NCI-H748 (cell line): ENCODE measurements at regions not wholly inside any gene's neighbourhood (a gene's known extent, or its start where the extent isn't known, plus 50 kb on each side); places are given as distances from the start of the nearest gene placed in this dataset.

Source experiments
- DNase-seq: peaks from one replicate; lab custom pipeline; 2025; ENCODE audit not compliant: unreplicated experiment; lab: John Stamatoyannopoulos, UW

- DNase-seq, result no peak
Observed at GRCh38 chr16:59920054-59920453, 1185.9 kb upstream of the GOT2 start.

- no peak for DNase-seq
Observed at GRCh38 chr16:59913666-59914065, 1179.5 kb upstream of the GOT2 start.

DNA sequence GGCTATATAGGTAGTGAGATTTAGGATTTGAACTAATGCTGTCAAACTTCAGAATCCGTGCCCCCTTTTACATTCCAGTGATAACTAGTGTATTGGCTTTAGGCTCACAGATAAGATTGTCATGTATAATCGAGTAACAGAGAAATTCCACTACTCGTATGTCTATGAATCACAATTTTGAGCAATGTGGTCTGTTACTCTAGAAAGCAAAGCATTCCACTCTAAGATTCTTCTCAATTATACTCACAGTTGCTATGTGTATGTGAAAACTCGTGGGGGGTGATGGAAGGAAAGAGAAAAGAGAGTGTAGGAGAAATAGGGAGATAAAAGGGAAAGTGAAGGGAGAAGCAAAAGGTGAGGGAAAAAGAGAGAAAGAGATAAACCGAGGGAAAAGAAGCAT lies 1175.1 kb upstream of the GOT2 start:
- no peak for DNase-seq

DNA sequence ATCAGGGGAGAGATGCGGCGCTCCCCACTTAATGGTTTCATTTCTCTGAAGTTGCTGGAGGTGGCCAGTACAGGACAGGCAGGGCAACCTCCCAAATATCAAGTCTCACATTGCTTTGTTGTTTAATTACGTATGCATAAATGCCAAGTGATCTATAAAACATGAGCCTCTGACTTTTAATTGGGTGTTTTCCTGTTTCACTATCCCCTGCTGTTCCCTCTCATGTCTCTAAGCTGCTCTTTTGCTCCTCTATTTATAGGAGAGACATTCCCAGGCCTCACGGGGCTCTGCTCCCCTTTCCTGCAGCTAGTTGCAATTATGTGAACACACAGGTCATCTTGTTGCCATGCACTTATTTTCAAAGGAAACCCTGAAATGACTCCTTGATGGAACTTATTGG lies 1173.5 kb upstream of the GOT2 start:
- DNase-seq, result no peak

GRCh38 chr16:59905606-59906005 lies 1171.5 kb upstream of the GOT2 start:
- no peak for DNase-seq

- no peak for DNase-seq
Observed at GRCh38 chr16:59905131-59905530, 1171.0 kb upstream of the GOT2 start.

DNA sequence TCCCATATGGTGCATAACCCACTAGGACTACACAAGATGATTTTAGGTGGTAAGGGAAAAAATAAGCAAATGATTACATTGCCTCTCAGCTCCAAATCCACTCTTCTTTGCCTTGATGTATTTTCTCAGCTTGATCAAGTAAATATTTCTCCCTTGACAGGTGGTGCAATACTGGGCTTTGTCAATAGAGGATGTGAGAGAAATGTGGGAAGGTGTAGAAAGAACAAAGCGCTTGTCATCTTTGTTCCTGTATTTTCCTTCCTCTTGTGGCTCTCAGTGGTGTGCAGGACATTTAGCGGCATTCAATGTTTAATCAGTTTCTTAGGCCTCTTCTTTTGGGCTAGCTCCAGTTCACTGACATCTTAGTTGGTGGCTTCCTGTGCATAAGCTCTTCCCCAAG lies 1165.8 kb upstream of the GOT2 start:
- peak; percentile 9 for DNase-seq

DNA sequence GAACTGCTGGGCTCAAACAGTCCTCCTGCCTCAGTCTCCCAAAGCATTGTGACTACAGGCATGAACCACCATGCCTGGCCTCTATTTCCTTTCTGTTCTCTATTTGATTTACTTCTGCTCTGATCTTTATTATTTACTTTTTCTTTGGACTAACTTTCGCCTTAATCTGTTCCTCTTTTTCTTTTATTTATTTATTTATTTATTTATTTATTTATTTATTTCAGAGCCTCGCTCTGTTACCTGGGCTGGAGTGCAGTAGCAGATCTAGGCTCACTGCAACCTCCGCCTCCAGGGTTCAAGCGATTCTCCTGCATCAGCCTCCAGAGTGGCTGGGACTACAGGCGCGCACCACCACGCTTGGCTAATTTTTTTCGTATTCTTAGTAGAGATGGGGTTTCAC lies 1158.3 kb upstream of the GOT2 start:
- no peak for DNase-seq

- DNase-seq, result no peak
Observed at GRCh38 chr16:59887856-59888255, 1153.7 kb upstream of the GOT2 start.

DNA sequence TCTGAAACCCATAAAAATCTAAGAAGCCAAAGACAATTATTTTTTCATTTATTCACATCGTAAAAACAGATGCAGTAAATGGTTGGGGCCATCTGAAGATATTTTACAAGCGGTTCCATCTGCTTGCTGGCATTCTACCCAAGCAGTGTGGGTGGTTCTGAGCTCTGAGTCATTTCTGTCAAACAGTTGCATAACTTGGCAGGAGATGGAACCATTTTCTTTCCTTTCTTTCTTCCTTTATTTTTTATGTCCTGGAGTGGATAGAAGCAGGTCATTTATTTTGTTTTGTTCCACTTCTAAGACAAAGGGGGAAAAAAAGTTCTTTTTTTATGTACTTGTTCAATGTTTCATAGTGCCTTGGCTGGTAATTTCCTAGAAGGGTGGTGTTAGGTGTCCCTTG lies 1151.9 kb upstream of the GOT2 start:
- no peak for DNase-seq

- DNase-seq, result no peak
Observed at GRCh38 chr16:59881376-59881775, 1147.3 kb upstream of the GOT2 start.

- no peak for DNase-seq
Observed at GRCh38 chr16:59880611-59881010, 1146.5 kb upstream of the GOT2 start.

GRCh38 chr16:59878999-59879398 lies 1144.9 kb upstream of the GOT2 start:
- DNase-seq, result no peak

DNA sequence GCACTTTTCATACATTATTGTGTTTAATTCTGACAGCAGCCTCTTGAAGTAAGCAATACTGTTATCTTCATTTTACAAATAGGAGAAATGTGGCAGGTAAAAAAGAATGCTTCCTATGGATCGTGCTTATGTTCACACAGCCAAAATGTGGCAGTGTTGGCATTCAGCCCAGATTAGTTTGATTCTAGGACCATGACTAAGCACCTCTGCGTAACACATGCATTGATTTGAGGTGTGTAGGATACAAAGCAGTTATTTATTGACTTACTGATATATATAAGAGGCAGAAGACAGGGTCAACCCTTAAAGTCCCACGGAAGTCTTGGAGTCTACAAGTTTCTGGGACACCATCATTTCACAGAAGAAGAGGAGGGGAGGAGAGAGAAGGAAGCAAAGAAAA lies 1144.4 kb upstream of the GOT2 start:
- peak; percentile 52 for DNase-seq

GRCh38 chr16:59864981-59865666 lies 1131.0 kb upstream of the GOT2 start:
- no peak for DNase-seq

- no peak for DNase-seq
Observed at GRCh38 chr16:59859676-59860402, 1125.7 kb upstream of the GOT2 start.

DNA sequence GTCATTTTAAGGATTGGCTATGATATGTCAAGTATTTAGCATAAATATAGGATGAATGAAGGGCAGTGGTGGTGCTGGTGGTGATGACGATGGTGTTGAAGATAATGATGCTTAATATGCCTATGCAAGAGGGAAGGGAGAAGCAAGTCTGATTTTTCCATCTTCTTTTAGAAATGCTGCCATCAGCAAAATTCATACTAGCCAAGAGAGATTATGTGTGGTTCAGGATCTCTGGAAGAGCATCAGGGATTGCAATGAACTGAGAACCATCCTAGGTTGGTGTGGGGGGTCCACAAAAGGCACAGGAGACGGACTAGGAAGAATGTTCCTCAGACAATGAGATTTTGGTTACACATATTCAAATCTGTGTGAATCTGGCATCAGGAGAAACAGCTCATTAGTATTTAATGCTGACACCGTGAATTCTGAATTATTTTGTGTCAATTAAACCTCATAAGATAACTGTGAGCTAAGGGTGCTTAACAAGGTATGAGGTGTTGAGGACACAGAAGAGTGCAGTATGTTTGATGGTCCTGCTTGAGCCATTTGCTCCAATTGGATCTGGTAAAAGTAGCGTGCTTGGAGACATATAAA lies 1120.8 kb upstream of the GOT2 start:
- no peak for DNase-seq

GRCh38 chr16:59849716-59850115 lies 1115.6 kb upstream of the GOT2 start:
- no peak for DNase-seq

- DNase-seq, result no peak
Observed at GRCh38 chr16:59848296-59848695, 1114.2 kb upstream of the GOT2 start.

GRCh38 chr16:59840169-59840568 lies 1106.1 kb upstream of the GOT2 start:
- no peak for DNase-seq

DNA sequence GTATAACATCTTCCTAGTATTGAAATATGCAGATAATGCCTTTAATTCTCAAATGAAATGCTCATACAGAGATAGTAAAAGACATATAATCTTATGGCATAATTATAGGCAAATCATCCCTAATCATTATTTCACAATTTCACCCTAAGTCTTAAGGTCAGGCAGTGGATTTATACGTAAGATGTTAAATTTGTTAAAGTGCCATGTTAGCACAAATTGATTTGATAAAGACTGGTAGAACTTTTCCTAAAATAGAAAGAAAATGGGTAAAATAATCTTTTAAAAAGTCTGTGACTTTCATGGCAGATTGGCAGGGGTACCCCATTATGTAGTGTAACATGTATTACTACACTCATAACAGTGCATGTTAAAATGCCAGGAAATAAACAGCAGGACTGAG lies 1092.7 kb upstream of the GOT2 start:
- no peak for DNase-seq

- DNase-seq, result peak; percentile 2
Observed at GRCh38 chr16:59809488-59809887, 1075.4 kb upstream of the GOT2 start.
